Stromal cell of bone marrow (primary cell): ENCODE measurements at regions not wholly inside any gene's neighbourhood (a gene's known extent, or its start where the extent isn't known, plus 50 kb on each side); places are given as distances from the start of the nearest gene placed in this dataset.
"Not testable (repeated sequence)": the region's sequence is repeated elsewhere in the genome, so short reads cannot be mapped to it uniquely, and the experiment has no call there.

Experiments used
- DNase-seq: peaks from one replicate; pipeline ENCODE4 v3.0.0-alpha.2; 2012; ENCODE audit warnings: low read depth

DNA sequence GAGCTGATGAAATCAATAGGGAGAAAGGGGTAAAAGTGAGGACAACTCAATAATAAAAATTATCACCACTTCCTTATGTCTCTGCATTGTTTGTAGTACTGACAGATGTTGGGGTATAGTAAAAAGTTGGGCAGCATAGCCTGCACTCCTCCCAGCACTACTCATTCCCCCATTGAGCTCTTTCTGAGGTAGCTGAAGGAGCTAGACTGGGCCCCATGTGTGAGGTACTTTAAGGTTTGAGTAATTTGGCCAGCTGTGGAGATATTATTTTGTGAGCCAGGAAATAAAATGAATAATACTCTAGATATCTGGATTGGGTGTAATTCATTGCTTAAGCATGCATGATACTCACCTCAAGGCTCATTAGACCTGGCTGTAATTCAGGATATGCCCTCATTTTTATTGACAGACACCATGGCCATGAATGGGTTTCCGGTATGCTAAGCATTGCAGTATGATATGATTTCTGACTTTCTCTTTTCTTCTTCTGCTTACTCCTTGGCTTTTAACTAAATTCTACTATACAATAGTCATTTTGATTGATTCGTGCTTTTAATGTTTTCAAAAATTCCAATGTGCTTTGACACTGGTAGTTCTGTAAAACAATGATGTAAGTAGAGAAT lies 283.9 kb upstream of the RIMS1 start:
- peak; percentile 30 for DNase-seq

DNA sequence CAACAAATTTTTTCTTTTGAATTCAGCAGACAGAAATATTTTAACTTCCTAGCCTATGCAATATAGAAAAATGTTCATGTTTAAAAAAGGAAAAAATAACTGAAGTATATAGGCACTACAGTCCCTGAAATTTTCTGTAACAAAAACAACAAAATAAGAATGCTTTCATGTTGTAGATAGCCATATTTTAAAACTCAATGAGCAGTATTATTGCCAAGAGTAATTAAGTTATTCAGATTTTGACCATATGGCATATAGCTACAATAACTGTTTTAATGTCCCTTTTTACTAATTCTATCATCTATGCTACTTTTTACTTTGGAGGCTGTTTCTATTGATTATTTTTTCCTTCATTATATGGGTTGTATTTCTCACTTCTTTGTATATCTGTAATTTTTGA lies 283.3 kb upstream of the RIMS1 start:
- DNase-seq, result no peak

DNA sequence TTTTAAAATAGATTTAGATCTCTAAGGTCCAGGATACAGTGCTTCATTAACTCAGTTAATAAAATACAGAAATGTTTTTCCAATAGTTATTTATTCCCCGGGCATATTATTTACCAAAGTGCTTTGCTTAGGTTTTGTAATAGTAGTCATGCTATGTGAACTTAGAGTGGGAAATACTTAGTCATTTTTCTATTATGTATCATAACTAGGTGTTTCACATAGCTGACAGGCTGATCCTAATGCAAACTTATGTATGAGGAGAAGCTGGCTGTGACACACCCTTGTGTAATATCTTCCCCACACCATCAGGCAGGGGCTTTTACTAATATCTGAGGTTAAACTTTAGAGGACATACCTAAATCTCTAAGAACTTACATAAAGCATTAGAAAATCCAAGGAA lies 277.7 kb upstream of the RIMS1 start:
- DNase-seq, result no peak

DNA sequence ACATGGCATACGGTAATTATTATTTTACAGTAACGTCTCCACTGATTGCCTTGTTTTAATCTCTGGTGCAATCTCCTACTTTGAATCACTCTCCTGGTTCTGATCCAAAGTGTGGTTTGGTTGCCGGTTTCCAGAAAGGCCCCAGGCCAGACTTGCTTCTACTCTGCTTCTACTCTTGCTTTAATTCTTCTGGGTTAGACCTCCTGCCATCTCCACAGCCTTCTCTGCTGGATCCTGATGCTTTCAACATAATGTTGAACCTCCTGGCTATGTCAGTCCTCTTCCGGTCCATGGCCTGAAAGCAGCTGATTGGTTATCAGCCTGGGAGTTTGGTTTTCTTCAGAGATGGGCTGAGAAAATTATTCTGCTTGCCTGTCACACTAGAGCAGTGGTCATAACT lies 266.5 kb upstream of the RIMS1 start:
- peak; percentile 54 for DNase-seq

DNA sequence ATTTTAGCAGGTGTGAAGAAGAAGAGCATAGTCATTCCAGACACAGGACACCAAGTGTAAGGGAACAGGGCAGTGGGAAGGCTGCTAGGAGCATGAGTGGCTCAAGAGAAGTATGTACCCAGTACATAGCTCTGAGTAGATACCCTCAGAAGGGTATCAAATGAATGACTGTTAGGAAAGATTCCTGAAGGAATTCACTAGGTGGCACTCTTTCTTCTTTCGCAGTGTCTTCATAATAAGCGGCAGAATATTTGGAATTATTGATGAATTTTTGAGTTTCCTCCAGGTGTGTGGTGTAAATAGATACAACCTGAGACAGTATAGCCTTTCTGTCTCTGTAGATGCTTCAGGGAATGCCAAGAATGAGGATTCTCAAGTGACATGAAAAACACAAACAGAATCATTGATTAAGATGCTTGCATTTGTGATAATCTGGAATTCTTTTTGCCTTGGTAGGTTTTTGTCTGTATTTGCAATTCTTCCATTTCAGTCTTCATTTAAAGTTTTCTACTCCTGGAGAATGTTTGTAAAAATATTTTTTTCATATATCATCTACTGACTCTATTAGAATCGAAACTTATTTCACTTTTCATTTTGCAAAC lies 264.3 kb upstream of the RIMS1 start:
- no peak for DNase-seq

DNA sequence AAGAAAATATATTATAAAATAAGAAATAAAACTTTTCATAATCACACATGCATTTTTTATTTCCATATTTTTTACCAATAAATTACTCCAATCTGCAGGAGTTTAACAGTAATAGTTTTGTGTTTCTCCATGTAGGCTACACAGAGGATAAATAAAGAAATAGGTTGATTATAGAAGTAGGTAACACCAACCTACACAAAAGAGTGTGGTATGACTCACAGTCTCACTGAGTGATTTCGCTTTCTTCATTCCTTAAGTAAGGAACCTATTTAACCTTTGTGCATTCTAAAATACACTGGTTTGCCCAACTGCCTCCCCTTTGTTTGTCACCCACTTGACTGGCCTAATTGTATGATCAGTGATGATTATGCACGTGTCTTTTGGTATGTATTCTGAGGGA lies 244.2 kb upstream of the RIMS1 start:
- DNase-seq, result no peak

DNA sequence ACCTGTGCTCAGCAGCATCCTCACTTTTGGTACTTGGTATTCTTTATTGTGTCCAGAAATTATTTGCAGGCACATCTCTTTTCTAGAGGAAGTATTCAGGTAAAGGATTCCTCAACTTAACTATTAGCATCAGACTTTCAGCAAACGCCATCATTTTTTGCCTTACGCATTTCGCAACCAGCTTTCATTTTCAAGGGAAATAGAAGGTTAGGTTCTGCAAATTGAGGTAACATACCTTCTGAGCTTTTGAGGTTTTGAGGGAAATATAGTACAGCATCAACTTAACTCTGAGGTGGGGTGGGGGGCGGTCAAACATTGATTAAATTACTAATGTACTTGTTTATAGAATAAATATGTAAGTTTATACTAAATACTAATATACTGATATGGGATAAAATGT lies 243.6 kb upstream of the RIMS1 start:
- no peak for DNase-seq

DNA sequence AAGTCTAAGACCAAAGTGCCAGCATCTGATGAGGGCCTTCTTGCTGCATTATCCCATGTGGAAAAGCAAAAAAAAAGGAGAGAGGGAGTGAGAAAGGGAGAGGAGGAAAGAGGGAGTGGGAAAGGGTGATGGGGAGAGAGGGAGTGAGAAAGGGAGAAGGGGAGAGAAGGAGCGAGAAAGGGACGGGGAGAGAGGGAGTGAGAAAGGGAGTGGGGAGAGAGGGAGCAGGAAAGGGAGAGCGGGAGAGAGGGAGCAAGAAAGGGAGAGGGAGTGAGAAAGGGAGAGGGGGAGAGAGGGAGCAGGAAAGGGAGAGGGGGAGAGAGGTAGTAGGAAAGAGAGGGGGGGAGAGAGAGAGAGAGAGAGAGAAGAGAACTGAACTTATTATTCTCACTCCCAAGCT lies 241.1 kb upstream of the RIMS1 start:
- no peak for DNase-seq

DNA sequence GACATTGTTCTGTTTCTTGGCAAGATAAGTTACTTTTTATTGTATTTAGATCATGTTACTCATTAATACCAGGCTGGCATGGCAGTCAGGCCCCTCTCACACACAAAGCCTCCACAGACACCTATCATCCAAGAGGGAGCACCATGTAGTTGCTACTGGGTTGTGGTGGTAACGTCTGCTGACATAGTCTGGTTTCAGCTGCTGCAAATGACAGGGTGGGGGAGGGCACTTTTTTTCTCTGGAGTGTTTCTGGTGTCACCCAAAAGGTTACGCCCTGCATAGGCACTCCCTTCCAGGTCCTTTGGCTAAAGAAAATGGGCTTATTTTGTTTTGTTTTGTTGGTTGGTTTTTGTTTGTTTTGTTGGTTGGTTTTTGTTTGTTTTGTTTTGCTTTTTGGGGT lies 236.4 kb upstream of the RIMS1 start:
- no peak for DNase-seq

DNA sequence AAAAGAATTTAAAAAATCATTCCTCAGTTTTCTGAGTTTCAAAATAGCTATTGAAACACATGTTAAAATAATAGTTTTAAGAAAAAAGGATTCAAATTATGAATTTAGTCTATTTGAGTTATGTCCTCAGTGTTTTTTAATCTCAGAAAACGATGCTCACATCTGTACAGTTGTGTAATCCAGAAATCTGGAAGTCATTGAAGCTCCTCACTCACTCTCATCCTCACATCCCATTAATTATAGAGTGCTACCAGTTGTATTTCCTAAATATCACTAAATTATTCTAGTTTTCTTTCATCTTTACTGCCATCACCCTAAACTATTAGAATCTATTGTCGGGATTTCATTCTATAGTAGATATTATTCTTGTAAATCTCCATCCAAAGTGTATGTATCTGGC lies 234.7 kb upstream of the RIMS1 start:
- no peak for DNase-seq

DNA sequence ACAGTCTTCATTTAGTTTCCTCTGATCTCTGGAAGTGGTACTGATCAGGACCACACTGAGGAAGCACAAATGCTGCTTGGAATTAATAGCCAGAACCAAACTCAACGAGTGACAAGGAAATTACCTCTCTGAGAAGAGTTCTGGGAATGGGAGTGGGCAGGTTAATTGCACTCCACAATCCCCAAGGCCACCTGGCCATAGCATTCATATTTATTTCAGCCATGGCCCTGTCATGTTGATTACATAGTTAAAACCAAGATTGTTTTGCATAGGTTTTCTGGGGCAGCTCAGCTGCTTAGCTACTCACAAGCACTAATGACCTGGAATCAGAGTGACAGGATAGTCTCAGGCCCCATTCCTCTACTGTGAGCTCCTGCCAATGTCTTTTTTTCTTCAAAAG lies 230.2 kb upstream of the RIMS1 start:
- DNase-seq, result no peak

DNA sequence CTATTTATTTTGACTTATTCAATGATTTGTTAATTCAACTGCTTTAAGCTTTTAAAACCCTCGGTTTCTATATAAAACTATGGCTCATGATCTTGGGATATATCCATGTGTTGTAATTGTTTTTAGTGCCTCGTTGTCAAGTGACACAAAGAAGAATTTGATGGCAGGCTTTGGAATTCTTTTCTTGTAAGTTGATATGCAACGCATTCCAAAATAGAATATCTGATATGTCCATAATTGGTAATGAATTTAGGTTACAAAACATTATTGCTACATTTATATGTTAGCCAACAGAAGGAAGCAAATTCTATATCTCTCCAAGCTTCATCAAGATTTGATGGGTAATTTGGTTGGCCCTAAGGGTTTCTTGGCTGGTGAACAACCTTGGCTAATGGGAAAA lies 220.4 kb upstream of the RIMS1 start:
- DNase-seq, result peak; percentile 8

DNA sequence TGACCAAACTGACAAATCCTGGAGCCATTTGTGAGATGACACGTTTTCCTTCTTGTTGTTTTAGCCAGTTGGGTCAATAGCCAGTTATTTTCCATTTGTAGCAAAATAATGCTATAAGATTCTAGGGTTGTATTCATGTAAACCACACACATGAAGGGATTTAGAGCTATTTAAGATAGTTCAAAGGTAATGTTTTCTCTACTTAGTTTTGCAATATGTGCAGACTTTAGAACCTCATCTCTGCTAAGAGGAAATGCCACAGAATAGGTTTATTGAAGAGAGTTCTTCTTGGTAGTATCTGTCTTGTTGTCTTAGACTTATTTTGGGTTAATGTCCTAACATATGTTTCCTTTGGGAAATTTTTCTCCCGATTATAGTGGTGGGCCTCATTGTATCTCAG lies 213.5 kb upstream of the RIMS1 start:
- DNase-seq, result no peak

DNA sequence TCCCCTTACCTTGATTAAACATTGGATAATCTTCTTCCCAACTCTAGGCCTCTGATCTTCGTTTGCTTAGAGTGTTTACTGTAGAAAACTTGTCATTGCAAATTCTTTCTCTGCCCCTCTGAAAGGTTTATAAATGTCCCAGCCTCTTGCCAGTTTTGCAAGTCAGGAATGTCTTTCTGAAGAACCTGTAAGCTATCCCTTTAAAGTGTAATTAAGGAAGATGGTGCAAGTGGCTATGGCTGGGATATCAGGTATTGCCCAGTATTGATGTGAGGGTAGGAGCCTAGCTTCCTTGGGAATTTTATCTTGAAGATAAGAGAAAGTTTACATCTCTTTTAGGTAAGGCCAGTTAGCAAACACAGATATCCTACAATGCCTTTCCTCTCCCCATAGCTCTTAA lies 211.0 kb upstream of the RIMS1 start:
- no peak for DNase-seq

DNA sequence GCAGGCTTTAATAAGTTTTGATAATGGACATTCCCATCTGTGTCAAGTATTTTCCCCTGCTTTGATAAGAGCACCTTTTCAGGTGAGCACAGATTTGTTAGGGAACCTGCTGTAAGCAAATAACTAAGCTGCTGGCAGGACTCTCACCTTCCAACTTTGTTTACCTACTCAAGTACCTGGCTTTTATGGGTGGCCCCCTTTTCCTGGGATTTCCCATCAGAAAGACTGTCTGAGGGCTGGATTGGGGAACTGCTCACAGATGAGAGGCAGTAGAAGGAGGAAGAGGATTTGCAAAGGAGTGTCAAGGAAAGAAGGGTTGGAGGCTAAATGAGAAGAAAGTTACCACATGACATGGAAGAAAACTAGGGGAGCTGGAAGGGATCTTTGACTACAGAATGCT lies 210.1 kb upstream of the RIMS1 start:
- DNase-seq, result no peak

DNA sequence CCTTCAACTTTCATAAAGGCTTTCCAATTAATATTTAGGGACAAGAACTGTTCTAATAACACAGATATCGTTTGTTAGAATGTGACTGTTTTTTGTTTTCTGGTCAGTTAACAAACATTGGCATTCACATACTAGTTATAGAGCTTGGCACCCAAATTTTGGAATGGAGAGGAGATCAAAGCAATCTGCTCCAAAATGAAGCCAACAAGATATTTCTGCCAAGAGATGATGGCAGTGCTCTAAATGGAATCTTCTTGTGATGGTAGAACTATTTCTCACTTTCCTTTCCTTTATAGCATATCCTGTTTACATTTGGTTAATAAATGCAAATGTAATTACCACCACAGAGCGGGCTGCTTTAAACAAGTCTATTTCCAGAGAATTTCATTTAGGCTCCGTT lies 208.3 kb upstream of the RIMS1 start:
- DNase-seq, result no peak

DNA sequence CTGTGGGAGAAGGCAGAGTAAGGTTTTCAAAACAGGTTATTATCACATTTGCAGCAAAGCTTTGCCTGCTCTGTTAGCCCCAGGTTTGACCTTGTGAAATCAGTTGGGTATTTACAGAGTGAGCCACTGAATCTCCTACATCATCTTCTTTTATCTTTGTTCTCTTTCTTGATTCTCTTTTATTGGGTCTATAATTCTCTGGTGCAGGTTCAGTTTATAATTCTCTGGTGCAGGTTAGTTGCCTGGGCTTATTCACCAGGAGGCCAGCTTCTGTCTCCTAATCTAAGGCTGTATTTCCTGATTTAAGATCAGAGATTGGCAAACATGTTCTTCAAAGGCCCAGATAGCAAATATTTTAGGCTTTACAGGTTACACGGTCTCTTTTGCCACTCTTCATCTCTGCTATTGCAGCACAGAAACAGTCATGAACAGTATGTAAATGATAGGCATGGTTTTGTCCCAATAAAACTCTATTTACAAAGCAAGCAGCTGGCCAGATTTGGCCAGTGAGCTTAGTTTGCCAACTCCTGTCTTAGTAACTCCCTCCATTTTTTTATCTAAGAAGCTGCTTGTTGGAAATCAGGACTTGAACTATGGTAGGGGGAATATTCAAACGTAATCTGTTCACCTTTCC lies 205.0 kb upstream of the RIMS1 start:
- DNase-seq, result no peak

DNA sequence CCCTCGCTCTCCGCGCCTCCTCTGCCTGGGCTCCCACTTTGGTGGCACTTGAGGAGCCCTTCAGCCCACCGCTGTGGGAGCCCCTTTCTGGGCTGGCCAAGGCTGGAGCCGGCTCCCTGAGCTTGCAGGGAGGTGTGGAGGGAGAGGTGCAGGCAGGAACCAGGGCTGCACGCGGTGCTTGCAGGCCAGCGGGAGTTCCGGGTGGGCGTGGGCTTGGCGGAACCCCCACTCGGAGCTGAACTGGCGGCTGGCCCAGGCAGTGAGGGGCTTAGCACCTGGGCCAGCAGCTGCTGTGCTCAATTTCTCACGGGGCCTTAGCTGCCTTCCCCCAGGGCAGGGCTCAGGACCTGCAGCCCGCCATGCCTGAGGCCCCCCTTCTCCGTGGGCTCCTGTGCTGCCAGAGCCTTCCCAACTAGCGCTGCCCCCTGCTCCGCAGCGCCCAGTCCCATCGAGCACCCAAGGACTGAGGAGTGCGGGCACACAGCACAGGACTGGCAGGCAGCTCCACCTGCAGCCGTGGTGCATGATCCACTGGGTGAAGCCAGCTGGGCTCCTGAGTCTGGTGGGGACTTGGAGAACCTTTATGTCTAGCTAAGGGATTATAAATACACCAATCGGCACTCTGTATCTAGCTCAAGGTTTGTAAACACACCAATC lies 200.2 kb upstream of the RIMS1 start:
- DNase-seq, result not testable (repeated sequence)

DNA sequence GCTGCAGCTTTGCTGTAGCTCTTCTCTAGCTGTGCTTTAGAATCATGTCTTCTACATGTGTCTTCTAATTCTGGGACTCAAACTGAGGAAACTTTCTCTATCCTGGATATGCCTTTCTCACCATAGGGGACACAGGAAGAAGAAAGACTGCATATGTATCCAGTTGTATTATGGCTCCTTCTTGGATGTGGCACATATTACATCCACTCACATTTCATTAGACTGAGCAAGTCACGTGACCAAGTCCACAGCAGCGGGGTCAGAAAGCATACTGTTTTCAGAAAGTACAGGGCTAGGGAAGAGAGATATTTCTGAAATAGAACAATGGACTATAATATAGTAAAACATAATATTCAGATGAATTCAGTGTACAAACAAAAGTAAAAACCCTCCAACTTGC lies 187.6 kb upstream of the RIMS1 start:
- no peak for DNase-seq

DNA sequence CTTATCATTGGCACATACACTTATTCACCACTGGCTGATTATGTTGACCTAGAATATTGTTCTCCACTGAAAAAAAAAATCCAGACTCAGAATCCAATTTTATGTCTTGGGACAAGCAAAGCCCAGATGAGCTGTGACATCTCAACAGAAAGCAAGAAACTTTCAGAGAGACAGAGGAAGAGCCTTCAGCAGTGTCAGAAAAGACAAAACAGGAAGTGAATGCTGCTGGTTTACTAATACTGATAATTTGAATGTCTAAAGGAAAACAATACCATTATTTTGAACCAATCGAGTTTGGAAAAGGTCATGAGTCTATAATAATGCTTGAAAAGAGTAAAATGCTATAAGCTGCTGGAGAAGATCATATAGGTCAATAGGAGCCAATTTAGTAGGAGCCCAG lies 179.8 kb upstream of the RIMS1 start:
- DNase-seq, result no peak

DNA sequence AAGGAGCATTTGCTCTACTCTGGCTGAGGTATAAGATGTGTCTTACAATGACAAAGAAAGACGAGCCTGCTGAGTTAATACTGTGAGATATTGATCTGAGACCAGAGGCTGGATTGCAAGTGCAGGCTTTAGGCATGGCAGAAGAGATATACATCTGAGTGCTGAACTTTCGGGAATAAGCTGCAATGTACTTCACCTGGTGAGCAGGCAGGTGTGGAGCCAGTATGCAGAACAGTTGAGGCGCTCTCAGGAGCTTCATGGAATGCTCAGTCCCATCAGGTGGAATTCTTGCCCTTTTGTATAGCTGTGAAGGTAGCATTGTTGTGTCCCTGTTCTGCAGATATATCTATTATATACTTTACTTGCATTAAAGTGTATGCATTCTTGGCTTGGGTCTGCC lies 179.3 kb upstream of the RIMS1 start:
- no peak for DNase-seq

DNA sequence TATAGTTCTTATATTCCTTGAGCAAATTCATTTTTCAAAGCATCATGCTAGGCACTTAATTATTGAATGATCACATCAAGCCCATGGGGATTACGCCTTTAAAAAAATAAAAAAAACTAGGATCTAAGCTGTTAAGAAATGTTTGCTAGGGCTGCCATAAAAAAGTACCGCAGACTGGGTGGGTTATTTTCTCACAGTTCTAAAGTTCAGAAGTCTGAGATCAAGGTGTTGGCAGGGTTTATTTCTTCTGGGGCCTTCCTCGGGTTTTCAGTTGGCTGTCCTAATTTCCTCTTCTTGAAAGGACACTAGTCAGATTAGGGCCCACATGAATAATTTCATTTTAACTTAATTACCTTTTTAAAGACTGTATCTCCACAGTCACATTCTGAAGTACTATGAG lies 165.6 kb upstream of the RIMS1 start:
- no peak for DNase-seq

DNA sequence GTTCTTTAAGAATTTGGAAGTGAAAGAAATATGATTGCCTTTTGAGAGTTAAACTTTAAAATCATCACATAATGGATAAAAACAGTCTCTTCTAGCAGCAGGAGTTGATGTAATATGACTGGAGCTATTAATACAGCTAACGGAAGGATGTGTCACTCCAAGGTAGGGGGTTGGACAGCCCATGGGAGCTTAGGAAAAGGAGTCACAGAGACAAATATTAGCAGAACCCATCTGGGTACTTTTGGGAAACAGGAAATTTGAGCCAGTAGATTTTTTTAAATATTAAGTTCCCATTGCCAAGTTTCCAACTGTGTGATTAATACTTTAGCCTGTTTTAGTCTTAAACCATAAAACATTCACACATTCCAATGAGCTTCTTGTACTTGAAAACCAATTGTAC lies 164.7 kb upstream of the RIMS1 start:
- DNase-seq, result peak; percentile 72

DNA sequence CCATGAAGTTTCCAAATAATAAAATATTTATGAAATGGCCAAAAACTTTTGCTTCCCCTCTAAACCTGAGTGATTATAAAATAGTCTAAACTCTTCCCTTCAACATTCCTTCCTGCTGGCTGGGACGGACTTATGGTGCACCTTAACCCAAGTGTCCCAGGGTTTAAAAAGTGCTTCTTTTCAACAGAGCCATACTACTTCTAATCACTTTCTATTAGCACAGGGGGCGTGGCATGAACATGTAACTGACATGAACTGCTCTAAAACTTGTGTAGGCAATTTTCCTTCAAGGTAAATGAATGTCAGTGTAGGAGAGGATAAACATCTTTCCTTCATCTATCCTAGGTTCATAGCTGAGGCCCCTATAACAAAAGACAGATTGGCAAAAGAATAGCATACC lies 163.6 kb upstream of the RIMS1 start:
- no peak for DNase-seq
